ENCODE measurements at regions not wholly inside any gene's neighbourhood (a gene's known extent, or its start where the extent isn't known, plus 50 kb on each side); places are given as distances from the start of the nearest gene placed in this dataset.

DNA sequence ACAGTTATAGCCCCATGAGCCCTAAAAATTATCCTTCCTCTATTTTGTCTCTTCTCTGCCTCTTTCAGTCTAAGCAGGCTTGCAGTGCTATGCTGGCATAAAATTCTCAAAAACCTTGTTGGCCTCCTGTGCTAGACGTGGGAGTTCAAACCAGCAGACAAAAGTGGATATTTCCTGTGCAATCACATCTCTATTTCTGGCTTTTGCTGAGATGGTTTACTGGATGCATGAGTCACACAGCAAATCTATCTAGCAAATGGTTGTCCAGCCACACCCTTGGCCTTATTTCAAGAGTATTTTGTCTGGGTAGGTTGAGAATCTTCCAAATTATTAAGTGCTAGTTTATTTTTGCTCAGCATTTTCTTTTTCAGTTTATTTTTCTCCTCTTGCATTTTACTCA, 370.8 kb downstream of the CDC14C start:
- TF ChIP-seq POLR2A (IDR thresholded peaks at IDR 0.05): no peak
- TF ChIP-seq, protein P1, sequence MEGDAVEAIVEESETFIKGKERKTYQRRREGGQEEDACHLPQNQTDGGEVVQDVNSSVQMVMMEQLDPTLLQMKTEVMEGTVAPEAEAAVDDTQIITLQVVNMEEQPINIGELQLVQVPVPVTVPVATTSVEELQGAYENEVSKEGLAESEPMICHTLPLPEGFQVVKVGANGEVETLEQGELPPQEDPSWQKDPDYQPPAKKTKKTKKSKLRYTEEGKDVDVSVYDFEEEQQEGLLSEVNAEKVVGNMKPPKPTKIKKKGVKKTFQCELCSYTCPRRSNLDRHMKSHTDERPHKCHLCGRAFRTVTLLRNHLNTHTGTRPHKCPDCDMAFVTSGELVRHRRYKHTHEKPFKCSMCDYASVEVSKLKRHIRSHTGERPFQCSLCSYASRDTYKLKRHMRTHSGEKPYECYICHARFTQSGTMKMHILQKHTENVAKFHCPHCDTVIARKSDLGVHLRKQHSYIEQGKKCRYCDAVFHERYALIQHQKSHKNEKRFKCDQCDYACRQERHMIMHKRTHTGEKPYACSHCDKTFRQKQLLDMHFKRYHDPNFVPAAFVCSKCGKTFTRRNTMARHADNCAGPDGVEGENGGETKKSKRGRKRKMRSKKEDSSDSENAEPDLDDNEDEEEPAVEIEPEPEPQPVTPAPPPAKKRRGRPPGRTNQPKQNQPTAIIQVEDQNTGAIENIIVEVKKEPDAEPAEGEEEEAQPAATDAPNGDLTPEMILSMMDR (IDR thresholded peaks at IDR 0.05): no peak
